ENCODE measurements at regions not wholly inside any gene's neighbourhood (a gene's known extent, or its start where the extent isn't known, plus 50 kb on each side); places are given as distances from the start of the nearest gene placed in this dataset.

GRCh38 chr1:192876633-192877032 lies 67.8 kb downstream of the RGS2 start:
- TF ChIP-seq POLR2A (IDR thresholded peaks at IDR 0.05) (no peak), CTCF (IDR thresholded peaks at IDR 0.05) (no peak)
